HTR-8/SVneo (cell line): ENCODE measurements at regions not wholly inside any gene's neighbourhood (a gene's known extent, or its start where the extent isn't known, plus 50 kb on each side); places are given as distances from the start of the nearest gene placed in this dataset.
A peak's percentile ranks its signal among the peaks of the same experiment; 100 is the strongest.
"Not testable (repeated sequence)": the region's sequence is repeated elsewhere in the genome, so short reads cannot be mapped to it uniquely, and the experiment has no call there.

Experiments used
- DNase-seq: peaks from one replicate; pipeline ENCODE4 v3.0.0; 2011; ENCODE audit warnings: low spot score, mixed read lengths; ENCODE audit not compliant: insufficient read length
- FAIRE-seq: peaks from 2 replicates; lab custom pipeline; 2011; peaks lifted over from hg19 to GRCh38; lab: Jason Lieb, UNC

- no peak for DNase-seq
These were observed 124.1 kb upstream of the SPIN4 start for GRCh38 chrX:63475200-63475599.

GRCh38 chrX:63471004-63471403 lies 119.9 kb upstream of the SPIN4 start:
- FAIRE-seq, result no peak
- no peak for DNase-seq

More at GRCh38 chrX:63475200-63475599, 124.1 kb upstream of the SPIN4 start:
- FAIRE-seq, result no peak

- DNase-seq (no peak), FAIRE-seq (no peak)
These were observed 119.4 kb upstream of the SPIN4 start for GRCh38 chrX:63470506-63470905.

- DNase-seq (no peak), FAIRE-seq (no peak)
These were observed 115.6 kb upstream of the SPIN4 start for GRCh38 chrX:63466690-63467089.

- FAIRE-seq (no peak), DNase-seq (no peak)
These were observed 107.8 kb upstream of the SPIN4 start for GRCh38 chrX:63458981-63459380.

- no peak for FAIRE-seq
These were observed 102.4 kb upstream of the SPIN4 start for GRCh38 chrX:63453571-63453970.

GRCh38 chrX:63441717-63442116 lies 90.6 kb upstream of the SPIN4 start:
- FAIRE-seq (no peak), DNase-seq (no peak)

More at GRCh38 chrX:63453571-63453970, 102.4 kb upstream of the SPIN4 start:
- no peak for DNase-seq

- DNase-seq (no peak), FAIRE-seq (no peak)
These were observed 88.4 kb upstream of the SPIN4 start for GRCh38 chrX:63439580-63439979.

GRCh38 chrX:63436865-63437264 lies 85.7 kb upstream of the SPIN4 start:
- DNase-seq (no peak), FAIRE-seq (no peak)

- DNase-seq, result peak; percentile 9
- no peak for FAIRE-seq
These were observed 83.5 kb upstream of the SPIN4 start for GRCh38 chrX:63434665-63435064.

GRCh38 chrX:63434206-63434605 lies 83.1 kb upstream of the SPIN4 start:
- DNase-seq, result no peak
- no peak for FAIRE-seq

- FAIRE-seq (no peak), DNase-seq (no peak)
These were observed 78.9 kb upstream of the SPIN4 start for GRCh38 chrX:63430026-63430425.

- no peak for DNase-seq
- FAIRE-seq, result no peak
These were observed 77.2 kb upstream of the SPIN4 start for GRCh38 chrX:63428348-63428747.

GRCh38 chrX:63426519-63426918 lies 75.4 kb upstream of the SPIN4 start:
- FAIRE-seq, result no peak
- DNase-seq, result no peak

- FAIRE-seq, result no peak
- DNase-seq, result no peak
These were observed 72.9 kb upstream of the SPIN4 start for GRCh38 chrX:63424063-63424462.

- FAIRE-seq (no peak), DNase-seq (no peak)
These were observed 70.3 kb upstream of the SPIN4 start for GRCh38 chrX:63421411-63421810.

- DNase-seq (no peak), FAIRE-seq (no peak)
These were observed 67.1 kb upstream of the SPIN4 start for GRCh38 chrX:63418211-63418610.

- DNase-seq, result no peak
- FAIRE-seq, result no peak
These were observed 66.5 kb upstream of the SPIN4 start for GRCh38 chrX:63417649-63418048.

- not testable (repeated sequence) for DNase-seq, FAIRE-seq
These were observed 58.8 kb upstream of the SPIN4 start for GRCh38 chrX:63409934-63410333.

- no peak for DNase-seq
- FAIRE-seq, result no peak
These were observed 56.9 kb upstream of the SPIN4 start for GRCh38 chrX:63408050-63408449.

GRCh38 chrX:63404332-63404731 lies 53.2 kb upstream of the SPIN4 start:
- no peak for DNase-seq
- FAIRE-seq, result no peak

- no peak for FAIRE-seq
- DNase-seq, result no peak
These were observed 51.0 kb upstream of the SPIN4 start for GRCh38 chrX:63402106-63402505.
